ENCODE measurements at regions not wholly inside any gene's neighbourhood (a gene's known extent, or its start where the extent isn't known, plus 50 kb on each side); places are given as distances from the start of the nearest gene placed in this dataset.
"Not testable (repeated sequence)": the region's sequence is repeated elsewhere in the genome, so short reads cannot be mapped to it uniquely, and the experiment has no call there.

- TF ChIP-seq REST (IDR thresholded peaks at IDR 0.05; ENCODE audit: unreplicated experiment): no peak
- TF ChIP-seq ZNF462 (CRISPR knock-in tag; IDR thresholded peaks at IDR 0.05): no peak
Measured at GRCh38 chr15:91414124-91414523, 314.1 kb downstream of the SV2B start (continued).

- not testable (repeated sequence) for DNase-seq (ENCODE audit: low spot score); ATAC-seq; H3K4me2 ChIP-seq; H3K27ac ChIP-seq (ENCODE audit: low read depth); H2AFZ ChIP-seq; H3K36me3 ChIP-seq (ENCODE audit: insufficient read depth); H3K9me3 Mint-ChIP-seq; H3K4me1 ChIP-seq (ENCODE audit: insufficient read depth); H3K27me3 Mint-ChIP-seq (ENCODE audit: insufficient read depth, low read depth, poor library complexity); H3K27me3 ChIP-seq (ENCODE audit: insufficient read depth); H3K79me2 ChIP-seq (replicated peaks; ENCODE audit: insufficient read depth); H3K4me1 Mint-ChIP-seq; H3K9me2 ChIP-seq (ENCODE audit: insufficient read depth); H3K27ac Mint-ChIP-seq; H4K20me1 ChIP-seq (replicated peaks; ENCODE audit: insufficient read depth); H3K36me3 Mint-ChIP-seq (ENCODE audit: low read depth); H3K4me3 ChIP-seq; H3F3A ChIP-seq (replicated peaks; ENCODE audit: low read depth); H3K4me3 Mint-ChIP-seq
Measured at GRCh38 chr15:91415258-91415657, 315.2 kb downstream of the SV2B start.
